ENCODE measurements at regions not wholly inside any gene's neighbourhood (a gene's known extent, or its start where the extent isn't known, plus 50 kb on each side); places are given as distances from the start of the nearest gene placed in this dataset.

DNA sequence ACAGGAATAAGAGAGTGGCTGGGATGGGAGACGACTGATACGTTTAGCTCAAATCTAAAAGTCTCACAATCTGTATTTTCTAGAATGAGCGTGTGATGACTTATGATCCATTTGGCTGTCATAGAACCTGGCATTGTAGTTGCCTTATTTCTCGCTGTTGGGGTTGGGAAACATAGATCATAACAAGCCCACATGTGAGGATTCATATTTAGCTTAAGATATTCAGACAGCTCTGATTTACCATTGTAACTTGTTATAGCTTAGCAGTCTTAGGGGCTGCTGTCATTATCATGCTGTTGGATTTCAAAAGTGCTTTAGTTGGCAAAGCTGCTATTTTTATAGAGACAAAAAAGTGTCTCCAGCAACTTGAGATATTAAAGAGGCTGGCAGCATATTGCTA, 871.3 kb downstream of the ZPLD1 start:
- TF ChIP-seq GABPA (IDR thresholded peaks at IDR 0.05; ENCODE audit: low read depth) (no peak), POLR2AphosphoS5 (IDR thresholded peaks at IDR 0.05; ENCODE audit: low read depth) (no peak)
- TF ChIP-seq, protein P1, sequence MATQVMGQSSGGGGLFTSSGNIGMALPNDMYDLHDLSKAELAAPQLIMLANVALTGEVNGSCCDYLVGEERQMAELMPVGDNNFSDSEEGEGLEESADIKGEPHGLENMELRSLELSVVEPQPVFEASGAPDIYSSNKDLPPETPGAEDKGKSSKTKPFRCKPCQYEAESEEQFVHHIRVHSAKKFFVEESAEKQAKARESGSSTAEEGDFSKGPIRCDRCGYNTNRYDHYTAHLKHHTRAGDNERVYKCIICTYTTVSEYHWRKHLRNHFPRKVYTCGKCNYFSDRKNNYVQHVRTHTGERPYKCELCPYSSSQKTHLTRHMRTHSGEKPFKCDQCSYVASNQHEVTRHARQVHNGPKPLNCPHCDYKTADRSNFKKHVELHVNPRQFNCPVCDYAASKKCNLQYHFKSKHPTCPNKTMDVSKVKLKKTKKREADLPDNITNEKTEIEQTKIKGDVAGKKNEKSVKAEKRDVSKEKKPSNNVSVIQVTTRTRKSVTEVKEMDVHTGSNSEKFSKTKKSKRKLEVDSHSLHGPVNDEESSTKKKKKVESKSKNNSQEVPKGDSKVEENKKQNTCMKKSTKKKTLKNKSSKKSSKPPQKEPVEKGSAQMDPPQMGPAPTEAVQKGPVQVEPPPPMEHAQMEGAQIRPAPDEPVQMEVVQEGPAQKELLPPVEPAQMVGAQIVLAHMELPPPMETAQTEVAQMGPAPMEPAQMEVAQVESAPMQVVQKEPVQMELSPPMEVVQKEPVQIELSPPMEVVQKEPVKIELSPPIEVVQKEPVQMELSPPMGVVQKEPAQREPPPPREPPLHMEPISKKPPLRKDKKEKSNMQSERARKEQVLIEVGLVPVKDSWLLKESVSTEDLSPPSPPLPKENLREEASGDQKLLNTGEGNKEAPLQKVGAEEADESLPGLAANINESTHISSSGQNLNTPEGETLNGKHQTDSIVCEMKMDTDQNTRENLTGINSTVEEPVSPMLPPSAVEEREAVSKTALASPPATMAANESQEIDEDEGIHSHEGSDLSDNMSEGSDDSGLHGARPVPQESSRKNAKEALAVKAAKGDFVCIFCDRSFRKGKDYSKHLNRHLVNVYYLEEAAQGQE (IDR thresholded peaks at IDR 0.05; ENCODE audit: insufficient replicate concordance, low read depth) = no peak
- TF ChIP-seq, protein P2, sequence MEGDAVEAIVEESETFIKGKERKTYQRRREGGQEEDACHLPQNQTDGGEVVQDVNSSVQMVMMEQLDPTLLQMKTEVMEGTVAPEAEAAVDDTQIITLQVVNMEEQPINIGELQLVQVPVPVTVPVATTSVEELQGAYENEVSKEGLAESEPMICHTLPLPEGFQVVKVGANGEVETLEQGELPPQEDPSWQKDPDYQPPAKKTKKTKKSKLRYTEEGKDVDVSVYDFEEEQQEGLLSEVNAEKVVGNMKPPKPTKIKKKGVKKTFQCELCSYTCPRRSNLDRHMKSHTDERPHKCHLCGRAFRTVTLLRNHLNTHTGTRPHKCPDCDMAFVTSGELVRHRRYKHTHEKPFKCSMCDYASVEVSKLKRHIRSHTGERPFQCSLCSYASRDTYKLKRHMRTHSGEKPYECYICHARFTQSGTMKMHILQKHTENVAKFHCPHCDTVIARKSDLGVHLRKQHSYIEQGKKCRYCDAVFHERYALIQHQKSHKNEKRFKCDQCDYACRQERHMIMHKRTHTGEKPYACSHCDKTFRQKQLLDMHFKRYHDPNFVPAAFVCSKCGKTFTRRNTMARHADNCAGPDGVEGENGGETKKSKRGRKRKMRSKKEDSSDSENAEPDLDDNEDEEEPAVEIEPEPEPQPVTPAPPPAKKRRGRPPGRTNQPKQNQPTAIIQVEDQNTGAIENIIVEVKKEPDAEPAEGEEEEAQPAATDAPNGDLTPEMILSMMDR (IDR thresholded peaks at IDR 0.05; ENCODE audit: insufficient read depth, low read length) = no peak

Measured in HL-60 (cell line).